DOHH2 (cell line): ENCODE measurements at regions not wholly inside any gene's neighbourhood (a gene's known extent, or its start where the extent isn't known, plus 50 kb on each side); places are given as distances from the start of the nearest gene placed in this dataset.

Experiments
- H3F3A ChIP-seq: fragments of 200-600 bp; sonication (generic), shearing (Covaris generic); 2 replicates; pipeline ENCODE4 v1.6.0; 2016; ENCODE audit warnings: antibody characterized with exemption, mild to moderate bottlenecking; ENCODE audit not compliant: control insufficient read depth, insufficient read depth
- H3K27ac ChIP-seq: fragments of 200-600 bp; sonication (generic); 2 replicates; pipeline ENCODE4 v1.5.1; 2014; ENCODE audit warnings: low read depth, mild to moderate bottlenecking, low read length, moderate library complexity
- H3K27me3 ChIP-seq: fragments of 200-600 bp; sonication (generic); 2 replicates; pipeline ENCODE4 v1.6.1; 2014; ENCODE audit warnings: mild to moderate bottlenecking, low read length, mixed read lengths; ENCODE audit not compliant: control insufficient read depth
- H3K36me3 ChIP-seq: fragments of 200-600 bp; sonication (generic); 2 replicates; pipeline ENCODE4 v1.6.1; 2014; ENCODE audit warnings: mild to moderate bottlenecking, low read length, moderate library complexity, mixed read lengths; ENCODE audit not compliant: control insufficient read depth
- H3K4me1 ChIP-seq: fragments of 200-600 bp; sonication (generic); 2 replicates; pipeline ENCODE4 v1.6.1; 2014; ENCODE audit warnings: mild to moderate bottlenecking, low read length, mixed read lengths; ENCODE audit not compliant: control insufficient read depth
- H3K4me2 ChIP-seq: fragments of 200-600 bp; sonication (generic); 2 replicates; pipeline ENCODE4 v1.6.0; 2014; ENCODE audit warnings: mild to moderate bottlenecking, low read length, moderate library complexity
- H3K4me3 ChIP-seq: fragments of 200-600 bp; sonication (generic); 2 replicates; pipeline ENCODE4 v1.5.1; 2014; ENCODE audit warnings: mild to moderate bottlenecking, low read length, mixed read lengths
- H3K79me2 ChIP-seq: fragments of 200-600 bp; sonication (generic); 2 replicates; pipeline ENCODE4 v1.6.1; 2014; ENCODE audit warnings: mild to moderate bottlenecking, low read length, mixed read lengths; ENCODE audit not compliant: control insufficient read depth
- H3K9me2 ChIP-seq: fragments of 200-600 bp; sonication (generic); replicated peaks from 2 replicates; pipeline ENCODE4 v1.6.1; 2014; ENCODE audit warnings: mild to moderate bottlenecking, low read length, mixed read lengths; ENCODE audit not compliant: control insufficient read depth
- H3K9me3 ChIP-seq: fragments of 200-600 bp; sonication (generic); 2 replicates; pipeline ENCODE4 v1.6.1; 2014; ENCODE audit warnings: antibody characterized with exemption, low read length, mixed read lengths; ENCODE audit not compliant: control insufficient read depth, insufficient read depth
- H4K20me1 ChIP-seq: fragments of 200-600 bp; sonication (generic); 2 replicates; pipeline ENCODE4 v1.6.0; 2014; ENCODE audit warnings: low read depth, mild to moderate bottlenecking, antibody characterized with exemption, low read length, moderate library complexity; ENCODE audit not compliant: control insufficient read depth, insufficient read depth
- EZH2phosphoT487 ChIP-seq: fragments of 200-600 bp; sonication (generic); IDR thresholded peaks from 2 replicates; pipeline ENCODE4 v1.6.1; 2017; ENCODE audit warnings: borderline replicate concordance, mild to moderate bottlenecking, antibody characterized with exemption, low read length, moderate library complexity, mixed read lengths
- TF ChIP-seq, protein P1 (sequence below): fragments of 200-600 bp; sonication (generic); IDR thresholded peaks from one replicate; pipeline ENCODE4 v1.5.1; 2014; ENCODE audit warnings: antibody characterized with exemption, mild to moderate bottlenecking, low read depth, low read length; ENCODE audit not compliant: poor library complexity, severe bottlenecking

DNA sequence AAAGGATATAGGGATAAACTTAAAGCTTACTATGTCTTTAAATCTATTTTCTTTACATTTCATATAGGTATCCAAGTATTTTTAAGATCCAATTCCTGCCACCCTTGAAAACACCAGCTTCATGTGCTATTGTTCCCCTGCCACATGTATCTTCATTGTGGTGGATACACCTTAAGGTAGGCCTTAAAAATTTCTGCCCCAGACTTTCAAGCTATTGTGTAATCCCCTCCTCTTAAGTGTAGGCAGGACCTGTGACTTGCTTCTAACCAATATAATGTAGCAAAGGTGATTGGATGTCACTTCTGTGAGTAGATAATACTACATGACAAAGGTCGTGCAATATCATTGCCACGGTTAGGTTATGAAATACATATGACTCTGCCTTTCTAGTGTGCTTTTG is 119.5 kb downstream of the RAD51AP2 start:
- Histone ChIP-seq H3K27ac (no peak overlapping the region), H3K4me1 (peaks cover 15% of the 10 kb centered on the region), H3K4me3 (no peak overlapping the region), H3K36me3 (no peaks in the 10 kb centered on the region), H4K20me1 (no peaks in the 10 kb centered on the region), H3F3A (no peaks in the 10 kb centered on the region), H3K27me3 (no peaks in the 10 kb centered on the region), H3K4me2 (no peak overlapping the region), H3K9me2 (no peaks in the 10 kb centered on the region), H3K79me2 (no peaks in the 10 kb centered on the region), H3K9me3 (no peaks in the 10 kb centered on the region; the same call in 1 of the 2 replicates)
- TF ChIP-seq, protein P1, sequence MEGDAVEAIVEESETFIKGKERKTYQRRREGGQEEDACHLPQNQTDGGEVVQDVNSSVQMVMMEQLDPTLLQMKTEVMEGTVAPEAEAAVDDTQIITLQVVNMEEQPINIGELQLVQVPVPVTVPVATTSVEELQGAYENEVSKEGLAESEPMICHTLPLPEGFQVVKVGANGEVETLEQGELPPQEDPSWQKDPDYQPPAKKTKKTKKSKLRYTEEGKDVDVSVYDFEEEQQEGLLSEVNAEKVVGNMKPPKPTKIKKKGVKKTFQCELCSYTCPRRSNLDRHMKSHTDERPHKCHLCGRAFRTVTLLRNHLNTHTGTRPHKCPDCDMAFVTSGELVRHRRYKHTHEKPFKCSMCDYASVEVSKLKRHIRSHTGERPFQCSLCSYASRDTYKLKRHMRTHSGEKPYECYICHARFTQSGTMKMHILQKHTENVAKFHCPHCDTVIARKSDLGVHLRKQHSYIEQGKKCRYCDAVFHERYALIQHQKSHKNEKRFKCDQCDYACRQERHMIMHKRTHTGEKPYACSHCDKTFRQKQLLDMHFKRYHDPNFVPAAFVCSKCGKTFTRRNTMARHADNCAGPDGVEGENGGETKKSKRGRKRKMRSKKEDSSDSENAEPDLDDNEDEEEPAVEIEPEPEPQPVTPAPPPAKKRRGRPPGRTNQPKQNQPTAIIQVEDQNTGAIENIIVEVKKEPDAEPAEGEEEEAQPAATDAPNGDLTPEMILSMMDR: no peak
- TF ChIP-seq EZH2phosphoT487: no peak

DNA sequence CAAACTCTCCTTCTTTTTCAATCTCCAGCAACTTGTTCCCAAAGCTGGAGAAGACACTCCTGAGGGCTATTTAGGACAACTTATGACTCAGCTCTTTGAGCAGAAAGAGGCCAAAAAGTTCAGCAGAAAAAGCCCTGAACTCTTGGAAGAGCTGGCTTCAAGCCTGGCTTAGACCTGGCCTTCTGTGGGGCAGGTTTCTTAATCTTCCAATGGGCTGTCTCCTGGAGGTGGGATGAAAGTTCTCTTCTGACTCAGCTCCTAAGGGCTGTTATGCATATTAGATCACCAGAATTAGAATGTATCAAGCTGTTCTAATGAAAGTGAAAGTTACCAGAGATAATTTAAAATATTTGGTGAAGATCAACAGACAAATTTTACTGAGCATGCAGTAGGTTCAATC is 129.4 kb downstream of the RAD51AP2 start:
- H3K4me2 ChIP-seq: no peak overlapping the region
- no peaks in the 10 kb centered on the region for H3K9me2 ChIP-seq
- no peaks in the 10 kb centered on the region for H3K36me3 ChIP-seq
- peaks cover 3% of the 10 kb centered on the region; the same call in 1 of the 2 replicates for H3K9me3 ChIP-seq
- no peaks in the 10 kb centered on the region for H3K27me3 ChIP-seq
- H3K4me3 ChIP-seq: no peak overlapping the region
- no peak overlapping the region for H3K27ac ChIP-seq
- H3F3A ChIP-seq: no peaks in the 10 kb centered on the region
- no peaks in the 10 kb centered on the region for H3K4me1 ChIP-seq
- TF ChIP-seq EZH2phosphoT487: no peak
- TF ChIP-seq, protein P1: no peak
- no peaks in the 10 kb centered on the region for H3K79me2 ChIP-seq
- H4K20me1 ChIP-seq: no peaks in the 10 kb centered on the region

DNA sequence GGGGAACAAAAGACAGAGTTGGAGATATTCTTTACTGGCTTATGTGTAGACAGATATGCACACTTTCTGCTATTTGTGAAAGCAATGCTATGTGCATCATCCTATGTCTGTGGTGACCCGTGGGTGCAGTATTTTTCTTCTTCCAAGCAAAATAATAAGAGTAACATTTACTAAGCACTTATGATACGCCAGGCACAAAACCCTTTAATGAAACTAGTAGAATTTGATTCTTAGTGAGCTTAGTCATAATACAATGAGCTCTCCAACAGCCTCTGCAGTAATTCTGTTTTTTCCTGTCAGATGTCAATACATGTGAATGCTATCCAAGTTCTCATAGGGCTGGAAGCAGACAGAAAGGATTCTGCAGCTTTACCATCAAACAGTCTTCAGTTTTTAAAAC is 130.6 kb downstream of the RAD51AP2 start:
- Histone ChIP-seq H3K27ac (no peak overlapping the region), H3K27me3 (no peaks in the 10 kb centered on the region), H3K36me3 (no peaks in the 10 kb centered on the region), H4K20me1 (no peaks in the 10 kb centered on the region), H3K4me3 (no peak overlapping the region), H3K9me3 (no peaks in the 10 kb centered on the region), H3K4me2 (no peak overlapping the region), H3K79me2 (no peaks in the 10 kb centered on the region), H3K4me1 (no peaks in the 10 kb centered on the region), H3K9me2 (no peaks in the 10 kb centered on the region), H3F3A (no peaks in the 10 kb centered on the region)
- no peak for TF ChIP-seq EZH2phosphoT487
- TF ChIP-seq, protein P1: no peak

DNA sequence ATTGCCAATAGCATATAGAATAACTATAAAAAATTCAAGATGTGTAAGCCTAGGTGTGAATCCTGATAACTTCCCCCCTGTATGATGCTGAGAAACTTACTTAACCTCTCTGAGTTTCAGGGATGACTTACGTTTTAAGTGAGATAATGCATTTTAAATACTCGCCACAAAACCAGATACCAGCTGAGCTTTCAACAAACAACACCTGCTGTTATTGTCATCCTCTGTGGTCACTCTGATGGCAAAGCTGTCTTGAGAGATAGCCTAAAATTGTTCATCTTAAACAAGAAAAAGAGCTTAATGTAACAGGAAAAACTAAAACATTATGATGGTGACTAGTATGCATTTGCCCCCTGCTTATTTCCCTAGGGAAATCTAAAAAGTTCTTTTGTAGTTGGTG is 131.5 kb downstream of the RAD51AP2 start:
- Histone ChIP-seq H3K9me3 (no peaks in the 10 kb centered on the region), H3K27ac (no peak overlapping the region), H3K9me2 (no peaks in the 10 kb centered on the region), H3K79me2 (no peaks in the 10 kb centered on the region), H3K4me1 (no peaks in the 10 kb centered on the region), H4K20me1 (no peaks in the 10 kb centered on the region), H3K36me3 (no peaks in the 10 kb centered on the region), H3F3A (no peaks in the 10 kb centered on the region), H3K27me3 (no peaks in the 10 kb centered on the region), H3K4me3 (no peak overlapping the region), H3K4me2 (no peak overlapping the region)
- no peak for TF ChIP-seq EZH2phosphoT487
- TF ChIP-seq, protein P1: no peak
